ENCODE measurements at regions not wholly inside any gene's neighbourhood (a gene's known extent, or its start where the extent isn't known, plus 50 kb on each side); places are given as distances from the start of the nearest gene placed in this dataset.

GRCh38 chr3:30531017-30531570, 75.3 kb upstream of the TGFBR2 start:
- Mint-ChIP-seq H3K36me3 (no peaks in the 10 kb centered on the region), H3K4me3 (no peak overlapping the region), H3K9me3 (peaks cover 14% of the 10 kb centered on the region), H3K4me1 (peaks cover 3% of the 10 kb centered on the region), H3K27ac (no peak overlapping the region), H3K27me3 (ENCODE audit: low read depth) (no peaks in the 10 kb centered on the region)
- no peak for ATAC-seq
- DNase-seq (ENCODE audit: low spot score): no peak
- TF ChIP-seq ESRRA (CRISPR knock-in tag; IDR thresholded peaks at IDR 0.05; ENCODE audit: borderline replicate concordance): no peak
- no peak for TF ChIP-seq TP53 (CRISPR knock-in tag; IDR thresholded peaks at IDR 0.05)
- no peak for TF ChIP-seq MYBL2 (CRISPR knock-in tag; IDR thresholded peaks at IDR 0.05)
- TF ChIP-seq GTF2I (CRISPR knock-in tag; conservative IDR thresholded peaks at IDR 0.05): no peak
- TF ChIP-seq USF2 (CRISPR knock-in tag; IDR thresholded peaks at IDR 0.05): no peak
- TF ChIP-seq MLX (CRISPR knock-in tag; IDR thresholded peaks at IDR 0.05): no peak
- TF ChIP-seq NFYB (CRISPR knock-in tag; conservative IDR thresholded peaks at IDR 0.05; ENCODE audit: low read depth): no peak
- TF ChIP-seq ZNF532 (CRISPR knock-in tag; IDR thresholded peaks at IDR 0.05; ENCODE audit: borderline replicate concordance): no peak
- no peak for TF ChIP-seq SMAD3 (CRISPR knock-in tag; IDR thresholded peaks at IDR 0.05; ENCODE audit: borderline replicate concordance)
- TF ChIP-seq ZBTB21 (CRISPR knock-in tag; IDR thresholded peaks at IDR 0.05; ENCODE audit: borderline replicate concordance): no peak
- TF ChIP-seq ZNF423 (CRISPR knock-in tag; IDR thresholded peaks at IDR 0.05): no peak
- no peak for TF ChIP-seq RELA (CRISPR knock-in tag; IDR thresholded peaks at IDR 0.05; ENCODE audit: borderline replicate concordance)
- TF ChIP-seq ZNF219 (CRISPR knock-in tag; IDR thresholded peaks at IDR 0.05; ENCODE audit: borderline replicate concordance): no peak
- no peak for TF ChIP-seq ZNF396 (CRISPR knock-in tag; IDR thresholded peaks at IDR 0.05; ENCODE audit: borderline replicate concordance)
- no peak for TF ChIP-seq CBFB (CRISPR knock-in tag; IDR thresholded peaks at IDR 0.05; ENCODE audit: low read depth)
- TF ChIP-seq CTCF (IDR thresholded peaks at IDR 0.05): no peak
- TF ChIP-seq HMGXB4 (CRISPR knock-in tag; IDR thresholded peaks at IDR 0.05): no peak
- TF ChIP-seq ZNF263 (CRISPR knock-in tag; IDR thresholded peaks at IDR 0.05; ENCODE audit: low read depth): no peak
- no peak for TF ChIP-seq ELF4 (CRISPR knock-in tag; IDR thresholded peaks at IDR 0.05; ENCODE audit: low read depth)
- POLR2A ChIA-PET: no interaction called here
- CTCF ChIA-PET: no interaction called here
